ENCODE measurements at regions not wholly inside any gene's neighbourhood (a gene's known extent, or its start where the extent isn't known, plus 50 kb on each side); places are given as distances from the start of the nearest gene placed in this dataset.

- TF ChIP-seq POLR2A (IDR thresholded peaks at IDR 0.05) (no peak), CTCF (IDR thresholded peaks at IDR 0.05) (no peak)
These were observed 475.7 kb upstream of the PKDCC start for GRCh38 chr2:41572154-41572553.

All from sigmoid colon (tissue), 3 donors.